Tibial nerve (tissue), 3 donors: ENCODE measurements at regions not wholly inside any gene's neighbourhood (a gene's known extent, or its start where the extent isn't known, plus 50 kb on each side); places are given as distances from the start of the nearest gene placed in this dataset.

ENCODE experiments used
- POLR2A ChIP-seq, 2 donors: fragments of 450-650 bp; IDR thresholded peaks; one replicate each; pipeline ENCODE4 v1.6.1; 2017; ENCODE audit warnings: antibody characterized with exemption in 2 of 2, mild to moderate bottlenecking in 2 of 2, moderate library complexity in 2 of 2
- TF ChIP-seq, protein P1 (sequence below), 5 experiments: fragments of 200-600 bp in 3 of 5; fragments of 450-650 bp in 2 of 5; sonication (generic) in 3 of 5; IDR thresholded peaks; one replicate each; pipeline ENCODE4 v1.5.1; 2016 to 2019; ENCODE audit warnings: antibody characterized with exemption in 5 of 5, mild to moderate bottlenecking in 3 of 5, moderate library complexity in 2 of 5

DNA sequence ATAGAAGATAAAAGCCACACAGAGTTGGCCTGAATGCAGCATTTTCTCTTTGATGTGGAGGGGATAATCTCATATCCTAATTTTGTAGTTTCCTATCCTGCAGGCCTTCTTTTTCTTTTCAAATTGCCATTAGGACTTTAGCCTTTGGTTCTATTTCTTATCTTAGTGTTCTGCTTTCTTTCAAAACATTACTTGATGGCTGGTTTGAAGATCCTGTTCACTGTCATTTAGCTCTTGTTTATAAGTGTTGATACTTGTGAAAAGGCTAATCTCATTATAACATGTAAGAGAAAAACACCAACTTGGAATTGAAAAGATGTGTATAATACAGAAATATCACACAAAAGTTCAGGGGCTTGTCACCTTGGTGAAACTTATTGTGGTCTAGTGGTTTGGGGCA is 54.6 kb upstream of the PKIB start:
- TF ChIP-seq POLR2A (IDR thresholded peaks at IDR 0.05), result no peak
- TF ChIP-seq, protein P1, sequence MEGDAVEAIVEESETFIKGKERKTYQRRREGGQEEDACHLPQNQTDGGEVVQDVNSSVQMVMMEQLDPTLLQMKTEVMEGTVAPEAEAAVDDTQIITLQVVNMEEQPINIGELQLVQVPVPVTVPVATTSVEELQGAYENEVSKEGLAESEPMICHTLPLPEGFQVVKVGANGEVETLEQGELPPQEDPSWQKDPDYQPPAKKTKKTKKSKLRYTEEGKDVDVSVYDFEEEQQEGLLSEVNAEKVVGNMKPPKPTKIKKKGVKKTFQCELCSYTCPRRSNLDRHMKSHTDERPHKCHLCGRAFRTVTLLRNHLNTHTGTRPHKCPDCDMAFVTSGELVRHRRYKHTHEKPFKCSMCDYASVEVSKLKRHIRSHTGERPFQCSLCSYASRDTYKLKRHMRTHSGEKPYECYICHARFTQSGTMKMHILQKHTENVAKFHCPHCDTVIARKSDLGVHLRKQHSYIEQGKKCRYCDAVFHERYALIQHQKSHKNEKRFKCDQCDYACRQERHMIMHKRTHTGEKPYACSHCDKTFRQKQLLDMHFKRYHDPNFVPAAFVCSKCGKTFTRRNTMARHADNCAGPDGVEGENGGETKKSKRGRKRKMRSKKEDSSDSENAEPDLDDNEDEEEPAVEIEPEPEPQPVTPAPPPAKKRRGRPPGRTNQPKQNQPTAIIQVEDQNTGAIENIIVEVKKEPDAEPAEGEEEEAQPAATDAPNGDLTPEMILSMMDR (IDR thresholded peaks at IDR 0.05), result no peak
